Glutamatergic neuron (in vitro differentiated cells): ENCODE measurements at regions not wholly inside any gene's neighbourhood (a gene's known extent, or its start where the extent isn't known, plus 50 kb on each side); places are given as distances from the start of the nearest gene placed in this dataset.

ENCODE experiments used
- DNase-seq: peaks from one replicate; pipeline ENCODE4 v3.0.0; 2022
- H3K27ac Mint-ChIP-seq: one replicate; pipeline ENCODE4 v1.8.0; 2020; ENCODE audit warnings: mild to moderate bottlenecking, mixed read lengths, inconsistent platforms; ENCODE audit not compliant: unreplicated experiment
- H3K27me3 Mint-ChIP-seq: one replicate; pipeline ENCODE4 v1.8.0; 2020; ENCODE audit warnings: mild to moderate bottlenecking, moderate library complexity, mixed read lengths, inconsistent platforms; ENCODE audit not compliant: unreplicated experiment
- H3K36me3 Mint-ChIP-seq: one replicate; pipeline ENCODE4 v1.8.0; 2020; ENCODE audit warnings: mild to moderate bottlenecking, mixed read lengths, inconsistent platforms; ENCODE audit not compliant: unreplicated experiment
- H3K4me1 Mint-ChIP-seq: one replicate; pipeline ENCODE4 v1.8.0; 2020; ENCODE audit warnings: mild to moderate bottlenecking, low read depth, mixed read lengths, inconsistent platforms; ENCODE audit not compliant: unreplicated experiment
- H3K4me3 Mint-ChIP-seq: one replicate; pipeline ENCODE4 v1.8.0; 2020; ENCODE audit warnings: mild to moderate bottlenecking, mixed read lengths, inconsistent platforms; ENCODE audit not compliant: unreplicated experiment
- H3K9me3 Mint-ChIP-seq: one replicate; pipeline ENCODE4 v1.8.0; 2020; ENCODE audit warnings: mild to moderate bottlenecking, moderate library complexity, mixed read lengths, inconsistent platforms; ENCODE audit not compliant: unreplicated experiment
- TF ChIP-seq, protein P1 (sequence below): fragments of 200-600 bp; sonication (generic); IDR thresholded peaks from one replicate; pipeline ENCODE4 v1.5.0; 2021; ENCODE audit not compliant: partially characterized antibody, unreplicated experiment

DNA sequence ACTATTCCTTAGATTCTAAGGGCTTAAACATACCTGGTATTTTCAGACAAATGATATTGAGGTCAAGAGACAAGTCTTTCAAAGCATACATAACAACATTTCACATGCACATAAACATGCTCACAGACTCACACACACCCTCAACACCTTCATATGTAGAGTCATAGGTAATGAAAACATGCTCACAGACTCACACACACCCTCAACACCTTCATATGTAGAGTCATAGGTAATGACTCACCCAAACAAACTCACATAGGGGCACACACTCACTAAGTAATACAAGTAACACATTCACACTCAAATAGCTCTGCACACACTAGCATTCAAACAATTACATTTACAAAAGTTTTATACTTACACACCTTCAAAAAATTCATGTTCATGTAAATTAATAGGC, 975.5 kb downstream of the TMEM121 start:
- H3K4me1 Mint-ChIP-seq = no peaks in the 10 kb centered on the region
- DNase-seq = no peak
- no peaks in the 10 kb centered on the region for H3K27me3 Mint-ChIP-seq
- H3K4me3 Mint-ChIP-seq = no peak overlapping the region
- H3K36me3 Mint-ChIP-seq = peaks cover 12% of the 10 kb centered on the region
- H3K9me3 Mint-ChIP-seq = peaks cover 11% of the 10 kb centered on the region
- TF ChIP-seq, protein P1, sequence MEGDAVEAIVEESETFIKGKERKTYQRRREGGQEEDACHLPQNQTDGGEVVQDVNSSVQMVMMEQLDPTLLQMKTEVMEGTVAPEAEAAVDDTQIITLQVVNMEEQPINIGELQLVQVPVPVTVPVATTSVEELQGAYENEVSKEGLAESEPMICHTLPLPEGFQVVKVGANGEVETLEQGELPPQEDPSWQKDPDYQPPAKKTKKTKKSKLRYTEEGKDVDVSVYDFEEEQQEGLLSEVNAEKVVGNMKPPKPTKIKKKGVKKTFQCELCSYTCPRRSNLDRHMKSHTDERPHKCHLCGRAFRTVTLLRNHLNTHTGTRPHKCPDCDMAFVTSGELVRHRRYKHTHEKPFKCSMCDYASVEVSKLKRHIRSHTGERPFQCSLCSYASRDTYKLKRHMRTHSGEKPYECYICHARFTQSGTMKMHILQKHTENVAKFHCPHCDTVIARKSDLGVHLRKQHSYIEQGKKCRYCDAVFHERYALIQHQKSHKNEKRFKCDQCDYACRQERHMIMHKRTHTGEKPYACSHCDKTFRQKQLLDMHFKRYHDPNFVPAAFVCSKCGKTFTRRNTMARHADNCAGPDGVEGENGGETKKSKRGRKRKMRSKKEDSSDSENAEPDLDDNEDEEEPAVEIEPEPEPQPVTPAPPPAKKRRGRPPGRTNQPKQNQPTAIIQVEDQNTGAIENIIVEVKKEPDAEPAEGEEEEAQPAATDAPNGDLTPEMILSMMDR = no peak
- H3K27ac Mint-ChIP-seq = no peak overlapping the region

DNA sequence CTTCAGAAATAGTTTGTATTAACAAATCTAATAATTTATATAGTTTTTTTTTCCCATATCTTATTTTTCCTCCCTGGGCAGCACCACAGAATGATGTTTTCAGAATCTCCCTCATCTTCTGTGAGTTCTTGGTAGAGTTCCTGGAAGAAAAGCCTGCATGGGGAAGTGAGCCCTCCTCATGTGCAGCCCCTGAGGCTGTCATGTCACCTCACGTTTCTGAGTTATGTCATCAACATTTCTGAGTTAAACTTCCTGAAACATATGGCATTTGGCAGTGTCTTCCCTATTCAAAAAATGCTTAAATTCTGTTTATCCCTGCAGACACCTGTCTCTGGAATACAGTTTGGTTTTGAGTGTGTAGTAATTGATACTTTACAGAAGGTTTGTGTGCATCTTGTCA, 979.0 kb downstream of the TMEM121 start:
- no peaks in the 10 kb centered on the region for H3K27me3 Mint-ChIP-seq
- DNase-seq = no peak
- H3K36me3 Mint-ChIP-seq = peaks cover 12% of the 10 kb centered on the region
- H3K4me1 Mint-ChIP-seq = no peaks in the 10 kb centered on the region
- no peak overlapping the region for H3K27ac Mint-ChIP-seq
- no peak overlapping the region for H3K4me3 Mint-ChIP-seq
- TF ChIP-seq, protein P1 = no peak
- H3K9me3 Mint-ChIP-seq = peaks cover 16% of the 10 kb centered on the region

DNA sequence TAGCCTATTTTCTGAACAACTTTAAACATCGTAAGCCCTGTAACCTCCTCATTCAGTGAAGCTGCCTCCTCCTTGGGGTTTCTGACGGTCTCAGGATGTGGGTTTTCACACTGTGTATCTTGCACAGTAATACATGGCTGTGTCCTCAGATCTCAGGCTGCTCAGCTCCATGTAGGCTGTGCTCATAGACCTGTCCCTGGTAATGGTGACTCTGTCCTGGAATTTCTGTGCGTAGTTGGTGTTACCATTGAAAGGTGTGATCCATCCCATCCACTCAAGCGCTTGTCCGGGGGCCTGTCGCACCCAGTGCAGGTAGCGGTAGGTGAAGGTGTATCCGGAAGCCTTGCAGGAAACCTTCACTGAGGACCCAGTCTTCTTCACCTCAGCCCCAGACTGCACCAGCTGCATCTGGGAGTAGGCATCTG, 980.5 kb downstream of the TMEM121 start:
- no peak overlapping the region for H3K4me3 Mint-ChIP-seq
- no peaks in the 10 kb centered on the region for H3K27me3 Mint-ChIP-seq
- no peak for DNase-seq
- TF ChIP-seq, protein P1 = no peak
- peaks cover 12% of the 10 kb centered on the region for H3K36me3 Mint-ChIP-seq
- H3K9me3 Mint-ChIP-seq = peaks cover 17% of the 10 kb centered on the region
- H3K4me1 Mint-ChIP-seq = no peaks in the 10 kb centered on the region
- no peak overlapping the region for H3K27ac Mint-ChIP-seq

DNA sequence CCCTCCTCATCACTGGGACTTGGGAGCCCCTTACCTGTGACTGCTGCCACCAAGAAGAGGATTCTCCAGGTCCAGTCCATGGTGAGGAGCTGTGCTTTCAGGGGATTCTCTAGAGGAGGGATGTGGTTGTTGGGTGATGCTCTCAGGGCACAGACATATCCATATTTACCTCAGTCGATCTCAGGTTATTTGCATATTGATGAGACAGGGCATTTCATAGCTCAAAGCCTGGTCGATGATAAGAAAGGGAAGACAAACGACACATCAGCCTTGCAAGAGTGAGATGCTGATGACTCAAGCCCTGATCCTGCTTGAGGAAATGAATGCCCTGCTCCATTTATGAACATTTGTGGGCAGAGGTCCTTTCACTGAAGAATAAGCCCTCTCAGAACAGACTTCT, 981.0 kb downstream of the TMEM121 start:
- Mint-ChIP-seq H3K36me3 (peaks cover 12% of the 10 kb centered on the region), H3K9me3 (peaks cover 22% of the 10 kb centered on the region), H3K4me3 (no peak overlapping the region), H3K27me3 (no peaks in the 10 kb centered on the region), H3K4me1 (no peaks in the 10 kb centered on the region), H3K27ac (no peak overlapping the region)
- TF ChIP-seq, protein P1 = no peak
- DNase-seq = no peak

DNA sequence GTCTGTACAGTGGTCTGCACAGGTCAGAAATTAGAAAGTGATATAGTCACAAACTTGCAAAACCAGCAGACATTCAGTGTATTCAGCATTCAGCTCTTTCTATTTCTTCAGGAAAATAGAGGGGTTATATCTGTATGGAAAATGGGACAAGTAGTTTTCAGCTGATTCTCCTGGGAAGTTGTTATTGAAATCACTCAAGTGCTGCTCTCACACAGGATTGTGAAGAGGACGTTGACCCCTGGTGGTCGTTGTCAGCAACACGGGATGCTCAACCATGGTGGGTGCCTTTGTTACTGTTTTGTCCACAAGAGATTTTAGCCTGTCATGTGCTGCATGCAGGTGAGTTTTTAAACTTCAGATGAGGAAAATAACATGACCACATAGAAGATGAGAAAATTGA, 981.8 kb downstream of the TMEM121 start:
- Mint-ChIP-seq H3K4me1 (no peaks in the 10 kb centered on the region), H3K9me3 (peaks cover 25% of the 10 kb centered on the region), H3K27ac (no peak overlapping the region), H3K27me3 (no peaks in the 10 kb centered on the region), H3K4me3 (no peak overlapping the region), H3K36me3 (peaks cover 17% of the 10 kb centered on the region)
- no peak for DNase-seq
- TF ChIP-seq, protein P1 = no peak
